Bronchial epithelial cell (primary cell): ENCODE measurements at regions not wholly inside any gene's neighbourhood (a gene's known extent, or its start where the extent isn't known, plus 50 kb on each side); places are given as distances from the start of the nearest gene placed in this dataset.
"Not testable (repeated sequence)": the region's sequence is repeated elsewhere in the genome, so short reads cannot be mapped to it uniquely, and the experiment has no call there.

Experiments used
- DNase-seq: peaks from one replicate; pipeline ENCODE4 v3.0.0-alpha.2; 2010; ENCODE audit warnings: low read depth
- FAIRE-seq: peaks from 2 replicates; lab custom pipeline; 2011; peaks lifted over from hg19 to GRCh38; lab: Jason Lieb, UNC
- H3K27me3 ChIP-seq: 2 replicates; pipeline ENCODE4 v1.5.1; 2011; ENCODE audit warnings: low read length; ENCODE audit not compliant: control insufficient read depth, insufficient read depth
- H3K36me3 ChIP-seq: 2 replicates; pipeline ENCODE4 v1.5.1; 2011; ENCODE audit warnings: low read length; ENCODE audit not compliant: control insufficient read depth, insufficient read depth
- H3K4me3 ChIP-seq: 2 replicates; pipeline ENCODE4 v1.5.1; 2011; ENCODE audit warnings: mild to moderate bottlenecking, low read depth, low read length, control low read depth
- TF ChIP-seq, protein P1 (sequence below): IDR thresholded peaks from 2 replicates; pipeline ENCODE4 v1.5.1; 2011; ENCODE audit warnings: mild to moderate bottlenecking, moderate library complexity, low read length, control low read depth, inconsistent platforms; ENCODE audit not compliant: insufficient read depth, severe bottlenecking

- H3K27me3 ChIP-seq = no peaks in the 10 kb centered on the region
- no peak for DNase-seq
- no peak overlapping the region for H3K4me3 ChIP-seq
- FAIRE-seq = peak; percentile 50
- TF ChIP-seq, protein P1, sequence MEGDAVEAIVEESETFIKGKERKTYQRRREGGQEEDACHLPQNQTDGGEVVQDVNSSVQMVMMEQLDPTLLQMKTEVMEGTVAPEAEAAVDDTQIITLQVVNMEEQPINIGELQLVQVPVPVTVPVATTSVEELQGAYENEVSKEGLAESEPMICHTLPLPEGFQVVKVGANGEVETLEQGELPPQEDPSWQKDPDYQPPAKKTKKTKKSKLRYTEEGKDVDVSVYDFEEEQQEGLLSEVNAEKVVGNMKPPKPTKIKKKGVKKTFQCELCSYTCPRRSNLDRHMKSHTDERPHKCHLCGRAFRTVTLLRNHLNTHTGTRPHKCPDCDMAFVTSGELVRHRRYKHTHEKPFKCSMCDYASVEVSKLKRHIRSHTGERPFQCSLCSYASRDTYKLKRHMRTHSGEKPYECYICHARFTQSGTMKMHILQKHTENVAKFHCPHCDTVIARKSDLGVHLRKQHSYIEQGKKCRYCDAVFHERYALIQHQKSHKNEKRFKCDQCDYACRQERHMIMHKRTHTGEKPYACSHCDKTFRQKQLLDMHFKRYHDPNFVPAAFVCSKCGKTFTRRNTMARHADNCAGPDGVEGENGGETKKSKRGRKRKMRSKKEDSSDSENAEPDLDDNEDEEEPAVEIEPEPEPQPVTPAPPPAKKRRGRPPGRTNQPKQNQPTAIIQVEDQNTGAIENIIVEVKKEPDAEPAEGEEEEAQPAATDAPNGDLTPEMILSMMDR = no peak
- H3K36me3 ChIP-seq = no peaks in the 10 kb centered on the region
These were observed 67.8 kb upstream of the FARP1 start for GRCh38 chr13:98075048-98075447.

- DNase-seq, H3K4me3 ChIP-seq, H3K36me3 ChIP-seq, H3K27me3 ChIP-seq, FAIRE-seq: not testable (repeated sequence)
These were observed 66.6 kb upstream of the FARP1 start for GRCh38 chr13:98076309-98076708.

DNA sequence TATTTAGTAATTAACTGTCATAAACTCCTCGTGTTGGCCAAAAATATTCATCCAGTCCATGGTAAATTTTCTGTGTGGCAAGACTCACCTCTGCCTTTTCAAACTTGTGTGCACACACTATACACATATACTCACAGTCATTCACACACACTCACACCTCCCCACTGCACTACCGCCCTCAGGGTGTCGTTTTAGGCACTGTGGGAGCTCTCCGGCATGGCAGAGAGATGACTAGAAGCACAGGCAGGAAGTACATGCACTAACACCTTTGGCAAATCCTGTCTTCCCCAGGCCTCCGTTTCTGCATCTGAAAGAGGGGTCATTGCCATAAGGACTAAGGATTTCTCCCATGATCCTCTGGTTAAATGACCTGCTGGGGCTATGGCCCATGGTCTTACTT lies 62.6 kb upstream of the FARP1 start:
- FAIRE-seq (no peak), DNase-seq (no peak)
- no peaks in the 10 kb centered on the region for H3K36me3 ChIP-seq
- no peaks in the 10 kb centered on the region for H3K27me3 ChIP-seq
- TF ChIP-seq, protein P1 = no peak
- no peak overlapping the region for H3K4me3 ChIP-seq

GRCh38 chr13:98083507-98083906 lies 59.4 kb upstream of the FARP1 start:
- no peaks in the 10 kb centered on the region for H3K36me3 ChIP-seq
- H3K4me3 ChIP-seq = no peak overlapping the region
- TF ChIP-seq, protein P1 = no peak
- no peaks in the 10 kb centered on the region for H3K27me3 ChIP-seq
- FAIRE-seq (no peak), DNase-seq (peak; percentile 58)

DNA sequence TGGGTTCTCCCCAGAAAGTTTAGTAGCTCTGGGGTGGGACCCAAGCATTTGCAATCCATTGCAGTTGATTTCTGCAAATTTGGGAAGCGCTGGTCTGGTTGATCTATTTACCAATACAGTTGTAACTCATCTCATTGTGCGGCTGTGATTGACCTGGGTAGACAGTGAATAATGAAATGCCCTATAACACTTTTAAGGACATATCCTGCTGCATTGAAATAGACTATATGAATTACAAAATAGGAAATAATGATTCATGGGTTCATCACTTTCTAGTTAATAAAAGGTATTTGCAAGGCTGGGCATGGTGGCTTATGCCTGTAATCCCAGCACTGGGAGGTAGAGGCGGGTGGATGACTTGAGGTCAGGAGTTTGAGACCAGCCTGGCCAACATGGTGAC lies 59.0 kb upstream of the FARP1 start:
- TF ChIP-seq, protein P1 = no peak

DNA sequence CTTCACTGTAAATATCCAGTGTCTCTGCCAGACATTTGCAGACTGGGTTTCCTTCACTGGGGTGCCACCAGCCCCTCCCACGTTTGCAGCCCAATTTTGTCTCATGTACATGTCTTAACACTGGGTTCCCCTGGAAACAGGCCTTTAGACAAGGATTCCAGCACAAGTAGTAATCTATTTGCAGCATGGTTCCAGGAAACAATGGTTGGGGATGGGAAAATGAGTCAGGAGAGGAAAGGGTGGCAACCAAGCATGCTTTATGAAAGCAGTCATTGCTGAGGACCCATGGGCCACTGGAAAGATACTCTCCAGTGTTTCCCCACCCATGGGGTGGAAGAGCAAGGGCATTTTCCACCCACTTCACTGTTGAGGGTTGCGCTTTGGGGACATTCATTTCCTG lies 53.6 kb upstream of the FARP1 start:
- DNase-seq (peak; percentile 70), FAIRE-seq (peak; percentile 52)
- no peak overlapping the region for H3K4me3 ChIP-seq

More for the DNA sequence above, 59.0 kb upstream of the FARP1 start:
- H3K27me3 ChIP-seq = no peaks in the 10 kb centered on the region
- no peak overlapping the region for H3K4me3 ChIP-seq
- no peak for FAIRE-seq
- DNase-seq = peak; percentile 66
- H3K36me3 ChIP-seq = no peaks in the 10 kb centered on the region

More for the DNA sequence above, 53.6 kb upstream of the FARP1 start:
- TF ChIP-seq, protein P1 = no peak
- Histone ChIP-seq H3K27me3 (no peaks in the 10 kb centered on the region), H3K36me3 (no peaks in the 10 kb centered on the region)
